Trophoblast cell (in vitro differentiated cells and primary cell): ENCODE measurements at regions not wholly inside any gene's neighbourhood (a gene's known extent, or its start where the extent isn't known, plus 50 kb on each side); places are given as distances from the start of the nearest gene placed in this dataset.

Source experiments
- DNase-seq, 2 donors: peaks; one replicate each; pipeline ENCODE4 v3.0.0-alpha.2; 2016
- H2AFZ ChIP-seq: 2 replicates; pipeline ENCODE4 v1.6.1; 2013; ENCODE audit warnings: low read length, moderate library complexity, mild to moderate bottlenecking; ENCODE audit not compliant: insufficient read depth, poor library complexity
- H2AK5ac ChIP-seq: 2 replicates; pipeline ENCODE4 v1.6.1; 2013; ENCODE audit warnings: mild to moderate bottlenecking, low read length
- H2BK120ac ChIP-seq: 2 replicates; pipeline ENCODE4 v1.6.1; 2013; ENCODE audit warnings: low read length, mild to moderate bottlenecking, moderate library complexity; ENCODE audit not compliant: insufficient read depth, poor library complexity
- H2BK12ac ChIP-seq: 2 replicates; pipeline ENCODE4 v1.6.1; 2013; ENCODE audit warnings: mild to moderate bottlenecking, low read length, moderate library complexity
- H2BK5ac ChIP-seq: 2 replicates; pipeline ENCODE4 v1.6.1; 2013; ENCODE audit warnings: low read length, low read depth, moderate library complexity, mild to moderate bottlenecking; ENCODE audit not compliant: poor library complexity
- H3K14ac ChIP-seq: 2 replicates; pipeline ENCODE4 v1.6.1; 2013; ENCODE audit warnings: mild to moderate bottlenecking, low read length
- H3K18ac ChIP-seq: 2 replicates; pipeline ENCODE4 v1.6.1; 2013; ENCODE audit warnings: mild to moderate bottlenecking, low read length
- H3K23ac ChIP-seq: 2 replicates; pipeline ENCODE4 v1.6.1; 2013; ENCODE audit warnings: low read length
- H3K27ac ChIP-seq: 2 replicates; pipeline ENCODE4 v1.5.1; 2013; ENCODE audit warnings: low read depth, mild to moderate bottlenecking, inconsistent platforms, low read length, moderate library complexity
- H3K27me3 ChIP-seq: 2 replicates; pipeline ENCODE4 v1.6.1; 2013; ENCODE audit warnings: inconsistent platforms, mild to moderate bottlenecking, low read length, moderate library complexity; ENCODE audit not compliant: insufficient read depth
- H3K36me3 ChIP-seq, 2 experiments: 1 replicate in 1 of 2; 2 replicates in 1 of 2; pipeline ENCODE4 v1.6.1; 2013; ENCODE audit warnings: low read length in 2 of 2, mild to moderate bottlenecking in 2 of 2, moderate library complexity in 1 of 2; ENCODE audit not compliant: insufficient read depth in 2 of 2, control insufficient read depth in 1 of 2
- H3K4ac ChIP-seq: 2 replicates; pipeline ENCODE4 v1.6.1; 2013; ENCODE audit warnings: low read depth, mild to moderate bottlenecking, low read length, moderate library complexity
- H3K4me1 ChIP-seq, 2 experiments: 1 replicate in 1 of 2; 2 replicates in 1 of 2; pipeline ENCODE4 v1.6.1; 2013; ENCODE audit warnings: low read length in 2 of 2, mild to moderate bottlenecking in 2 of 2, moderate library complexity in 1 of 2; ENCODE audit not compliant: insufficient read depth in 2 of 2, control insufficient read depth in 1 of 2
- H3K4me2 ChIP-seq: 2 replicates; pipeline ENCODE4 v1.6.1; 2013; ENCODE audit warnings: inconsistent platforms, mild to moderate bottlenecking, low read length, moderate library complexity
- H3K4me3 ChIP-seq: 2 replicates; pipeline ENCODE4 v1.5.1; 2013; ENCODE audit warnings: mild to moderate bottlenecking, low read depth, low read length, inconsistent platforms
- H3K79me1 ChIP-seq: one replicate; pipeline ENCODE4 v1.6.1; 2013; ENCODE audit warnings: low read length
- H3K79me2 ChIP-seq: 2 replicates; pipeline ENCODE4 v1.6.1; 2013; ENCODE audit warnings: low read length, mild to moderate bottlenecking; ENCODE audit not compliant: control insufficient read depth, insufficient read depth, poor library complexity
- H3K9ac ChIP-seq: 2 replicates; pipeline ENCODE4 v1.6.1; 2013; ENCODE audit warnings: mild to moderate bottlenecking, low read length
- H3K9me3 ChIP-seq: 2 replicates; pipeline ENCODE4 v1.6.1; 2013; ENCODE audit warnings: low read depth, mild to moderate bottlenecking, control low read depth, inconsistent platforms, low read length; ENCODE audit not compliant: insufficient read depth
- H4K12ac ChIP-seq: 2 replicates; pipeline ENCODE4 v1.6.1; 2013; ENCODE audit warnings: low read depth, mild to moderate bottlenecking, low read length, moderate library complexity
- H4K8ac ChIP-seq: 2 replicates; pipeline ENCODE4 v1.6.1; 2013; ENCODE audit warnings: low read depth, mild to moderate bottlenecking, low read length, moderate library complexity
- H4K91ac ChIP-seq: one replicate; pipeline ENCODE4 v1.6.1; 2013; ENCODE audit warnings: low read depth, mild to moderate bottlenecking, low read length, moderate library complexity
- WGBS: extraction: QIAGEN DNeasy Blood & Tissue Kit; methylation state at CpG from one replicate; pipeline ENCODE4 v1.1.7; 2013; ENCODE audit warnings: missing lambda C conversion rate; ENCODE audit not compliant: insufficient read length, insufficient coverage; ENCODE audit errors: extremely low coverage; 5-methylcytosine and 5-hydroxymethylcytosine counted together

DNA sequence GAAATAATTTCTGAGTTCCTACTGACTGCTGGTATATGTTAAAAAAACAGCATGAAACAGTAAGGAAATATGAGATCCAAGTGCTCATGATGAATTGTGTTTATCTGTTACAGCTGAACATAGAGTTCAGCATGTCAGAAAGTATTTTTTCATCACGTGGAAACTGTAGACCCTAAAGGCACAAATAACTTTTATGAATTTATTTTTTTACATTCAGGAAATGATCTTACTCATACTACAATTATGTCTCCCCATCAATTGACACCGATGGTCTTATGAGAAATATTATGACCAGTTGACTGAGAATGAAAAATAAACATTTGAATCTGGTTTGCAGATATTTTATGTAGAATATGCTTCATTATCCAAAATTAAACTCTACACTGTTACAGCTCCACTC lies 283.1 kb upstream of the SPANXN4 start:
- Histone ChIP-seq H2AFZ (no peak overlapping the region), H2BK120ac (no peak overlapping the region), H4K91ac (no peak overlapping the region), H3K18ac (no peak overlapping the region), H4K12ac (no peak overlapping the region), H4K8ac (no peak overlapping the region), H3K4ac (no peak overlapping the region), H3K4me3 (no peak overlapping the region), H3K23ac (no peak overlapping the region), H3K27me3 (no peaks in the 10 kb centered on the region), H3K9ac (no peak overlapping the region), H3K36me3 (no peaks in the 10 kb centered on the region), H3K27ac (no peak overlapping the region), H3K79me2 (no peaks in the 10 kb centered on the region), H3K4me1 (no peaks in the 10 kb centered on the region), H2AK5ac (no peak overlapping the region), H3K4me2 (no peak overlapping the region), H2BK12ac (no peak overlapping the region), H3K9me3 (no peaks in the 10 kb centered on the region), H2BK5ac (no peak overlapping the region), H3K79me1 (no peaks in the 10 kb centered on the region), H3K14ac (no peak overlapping the region)
- DNase-seq: no peak
- WGBS: no CpG with 5 or more reads among the region's 2 CpGs

DNA sequence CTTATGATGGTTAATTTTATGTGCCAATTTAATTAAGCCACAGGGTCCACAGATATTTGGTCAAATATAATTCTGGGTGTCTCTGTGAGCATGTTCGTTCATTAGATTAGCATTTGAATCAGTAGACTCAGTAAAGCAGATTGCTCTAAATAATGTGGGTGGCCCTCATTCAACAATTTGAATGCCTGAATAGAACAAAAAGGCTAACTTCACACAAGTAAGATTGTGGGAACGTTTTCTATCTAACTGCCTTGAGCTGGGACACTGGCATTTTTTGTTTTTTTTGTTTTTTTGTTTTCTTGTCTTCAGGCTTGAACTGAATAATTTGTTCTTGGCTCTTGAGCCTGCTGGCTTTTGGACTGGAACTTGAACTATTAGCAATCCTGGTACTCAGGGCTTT lies 292.4 kb upstream of the SPANXN4 start:
- H3K9ac ChIP-seq: no peak overlapping the region
- no peaks in the 10 kb centered on the region for H3K36me3 ChIP-seq
- no peak overlapping the region for H3K14ac ChIP-seq
- H3K23ac ChIP-seq: no peak overlapping the region
- H3K27ac ChIP-seq: no peak overlapping the region
- H2BK5ac ChIP-seq: no peak overlapping the region
- H3K4ac ChIP-seq: no peak overlapping the region
- H3K4me3 ChIP-seq: no peak overlapping the region
- H3K9me3 ChIP-seq: no peaks in the 10 kb centered on the region
- no peak overlapping the region for H3K18ac ChIP-seq
- no peak overlapping the region for H2AFZ ChIP-seq
- H2BK120ac ChIP-seq: no peak overlapping the region
- WGBS: no CpG with 5 or more reads among the region's 2 CpGs
- no peak overlapping the region for H2BK12ac ChIP-seq
- no peak overlapping the region for H4K91ac ChIP-seq
- no peak overlapping the region for H4K12ac ChIP-seq
- no peaks in the 10 kb centered on the region for H3K79me1 ChIP-seq
- no peaks in the 10 kb centered on the region for H3K4me1 ChIP-seq
- DNase-seq: no peak
- H3K79me2 ChIP-seq: no peaks in the 10 kb centered on the region
- no peak overlapping the region for H2AK5ac ChIP-seq
- H3K27me3 ChIP-seq: no peaks in the 10 kb centered on the region
- no peak overlapping the region for H3K4me2 ChIP-seq
- no peak overlapping the region for H4K8ac ChIP-seq

DNA sequence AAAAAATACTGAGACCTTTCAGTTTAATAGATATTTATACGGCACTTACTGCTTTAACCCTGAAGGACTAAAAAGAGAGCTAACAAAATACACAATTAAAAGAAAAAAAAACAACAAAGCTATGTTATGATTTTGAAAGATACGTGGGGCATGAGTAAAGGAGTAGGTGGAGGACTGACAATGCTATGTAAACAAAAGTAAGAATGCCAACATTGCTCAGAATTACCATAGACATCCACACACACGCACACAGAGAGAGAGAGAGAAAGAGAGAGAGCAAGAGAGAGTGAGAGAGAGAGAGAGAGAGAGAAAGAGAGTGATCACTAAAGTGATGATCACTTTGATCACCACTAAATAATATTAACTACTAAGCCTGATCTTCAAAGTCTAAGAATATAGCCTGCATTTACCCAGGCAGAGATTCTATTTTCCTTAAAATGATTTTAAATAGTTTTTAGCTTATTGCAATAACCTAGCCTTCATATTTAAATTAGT lies 313.9 kb upstream of the SPANXN4 start:
- Histone ChIP-seq H2BK120ac (no peak overlapping the region), H3K79me1 (no peaks in the 10 kb centered on the region), H3K4ac (no peak overlapping the region), H3K4me2 (no peak overlapping the region), H3K9me3 (no peaks in the 10 kb centered on the region), H2BK5ac (no peak overlapping the region), H3K4me1 (no peaks in the 10 kb centered on the region), H3K14ac (no peak overlapping the region), H2AFZ (no peak overlapping the region), H2AK5ac (no peak overlapping the region), H3K23ac (no peak overlapping the region), H3K79me2 (no peaks in the 10 kb centered on the region), H4K91ac (no peak overlapping the region), H3K27me3 (no peaks in the 10 kb centered on the region), H3K18ac (no peak overlapping the region), H3K36me3 (no peaks in the 10 kb centered on the region), H3K9ac (no peak overlapping the region), H3K27ac (no peak overlapping the region), H3K4me3 (no peak overlapping the region), H4K8ac (no peak overlapping the region), H4K12ac (no peak overlapping the region), H2BK12ac (no peak overlapping the region)
- no peak for DNase-seq
- WGBS: no CpG with 5 or more reads among the region's 3 CpGs

DNA sequence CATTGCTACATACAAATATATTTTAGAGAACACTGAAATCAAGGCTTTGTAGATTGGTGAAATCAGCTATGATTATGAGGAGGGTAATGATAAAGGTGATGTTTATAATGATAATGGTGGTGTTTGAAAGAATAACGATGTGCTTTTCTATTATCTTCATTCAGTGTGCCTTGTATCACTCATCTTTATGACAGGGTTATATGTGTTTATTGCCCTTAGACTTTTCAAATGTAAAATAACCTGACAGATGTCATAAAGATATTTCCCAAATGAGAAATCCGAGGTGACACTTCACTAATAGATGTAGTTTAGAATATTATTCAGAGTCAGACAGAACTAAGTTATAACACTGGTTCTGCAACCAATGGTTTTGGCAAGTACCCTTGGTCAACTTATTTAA lies 323.0 kb upstream of the SPANXN4 start:
- H3K23ac ChIP-seq: no peak overlapping the region
- no peak overlapping the region for H3K4ac ChIP-seq
- no peak for DNase-seq
- no peak overlapping the region for H4K91ac ChIP-seq
- H2AFZ ChIP-seq: no peak overlapping the region
- H3K36me3 ChIP-seq: no peaks in the 10 kb centered on the region
- no peak overlapping the region for H3K4me3 ChIP-seq
- no peaks in the 10 kb centered on the region for H3K79me2 ChIP-seq
- H3K18ac ChIP-seq: no peak overlapping the region
- H3K27ac ChIP-seq: no peak overlapping the region
- H2BK5ac ChIP-seq: no peak overlapping the region
- H4K12ac ChIP-seq: no peak overlapping the region
- H2BK12ac ChIP-seq: no peak overlapping the region
- H2AK5ac ChIP-seq: no peak overlapping the region
- no peak overlapping the region for H4K8ac ChIP-seq
- no peak overlapping the region for H3K14ac ChIP-seq
- no CpG with 5 or more reads among the region's 2 CpGs for WGBS
- H3K27me3 ChIP-seq: no peaks in the 10 kb centered on the region
- no peaks in the 10 kb centered on the region for H3K79me1 ChIP-seq
- H3K4me2 ChIP-seq: no peak overlapping the region
- no peak overlapping the region for H2BK120ac ChIP-seq
- H3K4me1 ChIP-seq: no peaks in the 10 kb centered on the region
- H3K9me3 ChIP-seq: no peaks in the 10 kb centered on the region
- H3K9ac ChIP-seq: no peak overlapping the region
